ENCODE measurements at regions not wholly inside any gene's neighbourhood (a gene's known extent, or its start where the extent isn't known, plus 50 kb on each side); places are given as distances from the start of the nearest gene placed in this dataset.
"Not testable (repeated sequence)": the region's sequence is repeated elsewhere in the genome, so short reads cannot be mapped to it uniquely, and the experiment has no call there.

- H3K4me1 ChIP-seq (ENCODE audit: insufficient read depth, low read length, poor library complexity, severe bottlenecking); H3K79me2 ChIP-seq (ENCODE audit: insufficient read depth, low read length); H3K9ac ChIP-seq (ENCODE audit: low read depth, low read length, poor library complexity, severe bottlenecking): not testable (repeated sequence)
Measured at GRCh38 chr21:27858053-27858825, 891.4 kb upstream of the ADAMTS5 start.

GRCh38 chr21:27856988-27857387 is 890.1 kb upstream of the ADAMTS5 start:
- H3K9me2 ChIP-seq (replicated peaks; ENCODE audit: low read depth, low read length); H3K79me2 ChIP-seq (ENCODE audit: insufficient read depth, low read length); H4K20me1 ChIP-seq (ENCODE audit: insufficient read depth, low read length, poor library complexity, severe bottlenecking); H3F3A ChIP-seq (ENCODE audit: low read depth); H3K9ac ChIP-seq (ENCODE audit: low read depth, low read length, poor library complexity, severe bottlenecking); H3K4me3 ChIP-seq (ENCODE audit: low read length, poor library complexity, severe bottlenecking); H3K4me1 ChIP-seq (ENCODE audit: insufficient read depth, low read length, poor library complexity, severe bottlenecking); H3K36me3 ChIP-seq (ENCODE audit: insufficient read depth, low read length); H3K4me2 ChIP-seq (ENCODE audit: low read depth, low read length, poor library complexity, severe bottlenecking); H3K27me3 ChIP-seq (ENCODE audit: insufficient read depth, low read length, poor library complexity, severe bottlenecking); H3K9me3 ChIP-seq (ENCODE audit: insufficient read depth, low read depth, low read length); H2AFZ ChIP-seq (ENCODE audit: low read length): not testable (repeated sequence)

More at GRCh38 chr21:27858053-27858825, 891.4 kb upstream of the ADAMTS5 start:
- H3K36me3 ChIP-seq (ENCODE audit: insufficient read depth, low read length); H3K9me2 ChIP-seq (replicated peaks; ENCODE audit: low read depth, low read length); H3K4me2 ChIP-seq (ENCODE audit: low read depth, low read length, poor library complexity, severe bottlenecking); H3K4me3 ChIP-seq (ENCODE audit: low read length, poor library complexity, severe bottlenecking); H3K27me3 ChIP-seq (ENCODE audit: insufficient read depth, low read length, poor library complexity, severe bottlenecking); H3K9me3 ChIP-seq (ENCODE audit: insufficient read depth, low read depth, low read length); H4K20me1 ChIP-seq (ENCODE audit: insufficient read depth, low read length, poor library complexity, severe bottlenecking); H3F3A ChIP-seq (ENCODE audit: low read depth); H2AFZ ChIP-seq (ENCODE audit: low read length): not testable (repeated sequence)

- H2AFZ ChIP-seq (ENCODE audit: low read length) = no peak overlapping the region
- no peak for TF ChIP-seq CTCF (conservative IDR thresholded peaks at IDR 0.05; ENCODE audit: low read length)
- TF ChIP-seq EZH2phosphoT487 (IDR thresholded peaks at IDR 0.05; ENCODE audit: borderline replicate concordance) = no peak
- no peaks in the 10 kb centered on the region for H3K4me1 ChIP-seq (ENCODE audit: insufficient read depth, low read length, poor library complexity, severe bottlenecking)
- H4K20me1 ChIP-seq (ENCODE audit: insufficient read depth, low read length, poor library complexity, severe bottlenecking) = no peaks in the 10 kb centered on the region
- H3K36me3 ChIP-seq (ENCODE audit: insufficient read depth, low read length) = no peaks in the 10 kb centered on the region
- H3K4me2 ChIP-seq (ENCODE audit: low read depth, low read length, poor library complexity, severe bottlenecking) = no peak overlapping the region
- H3K4me3 ChIP-seq (ENCODE audit: low read length, poor library complexity, severe bottlenecking) = no peak overlapping the region
- H3K79me2 ChIP-seq (ENCODE audit: insufficient read depth, low read length) = no peaks in the 10 kb centered on the region
- H3K27me3 ChIP-seq (ENCODE audit: insufficient read depth, low read length, poor library complexity, severe bottlenecking) = no peaks in the 10 kb centered on the region
- H3K9ac ChIP-seq (ENCODE audit: low read depth, low read length, poor library complexity, severe bottlenecking) = no peak overlapping the region
- no peaks in the 10 kb centered on the region for H3K9me2 ChIP-seq (replicated peaks; ENCODE audit: low read depth, low read length)
- no peaks in the 10 kb centered on the region for H3F3A ChIP-seq (ENCODE audit: low read depth)
- no peaks in the 10 kb centered on the region for H3K9me3 ChIP-seq (ENCODE audit: insufficient read depth, low read depth, low read length)
Measured at GRCh38 chr21:27841084-27841672, 874.3 kb upstream of the ADAMTS5 start.

GRCh38 chr21:27840262-27840661 is 873.4 kb upstream of the ADAMTS5 start:
- no peaks in the 10 kb centered on the region for H3F3A ChIP-seq (ENCODE audit: low read depth)
- H3K27me3 ChIP-seq (ENCODE audit: insufficient read depth, low read length, poor library complexity, severe bottlenecking) = no peaks in the 10 kb centered on the region
- no peaks in the 10 kb centered on the region for H3K9me3 ChIP-seq (ENCODE audit: insufficient read depth, low read depth, low read length)
- no peak overlapping the region for H2AFZ ChIP-seq (ENCODE audit: low read length)
- H3K36me3 ChIP-seq (ENCODE audit: insufficient read depth, low read length) = no peaks in the 10 kb centered on the region
- no peaks in the 10 kb centered on the region for H3K79me2 ChIP-seq (ENCODE audit: insufficient read depth, low read length)
- H3K4me1 ChIP-seq (ENCODE audit: insufficient read depth, low read length, poor library complexity, severe bottlenecking) = no peaks in the 10 kb centered on the region
- H4K20me1 ChIP-seq (ENCODE audit: insufficient read depth, low read length, poor library complexity, severe bottlenecking) = no peaks in the 10 kb centered on the region
- no peak overlapping the region for H3K9ac ChIP-seq (ENCODE audit: low read depth, low read length, poor library complexity, severe bottlenecking)
- H3K4me2 ChIP-seq (ENCODE audit: low read depth, low read length, poor library complexity, severe bottlenecking) = no peak overlapping the region
- TF ChIP-seq CTCF (conservative IDR thresholded peaks at IDR 0.05; ENCODE audit: low read length) (no peak), EZH2phosphoT487 (IDR thresholded peaks at IDR 0.05; ENCODE audit: borderline replicate concordance) (no peak)
- H3K9me2 ChIP-seq (replicated peaks; ENCODE audit: low read depth, low read length) = no peaks in the 10 kb centered on the region
- no peak overlapping the region for H3K4me3 ChIP-seq (ENCODE audit: low read length, poor library complexity, severe bottlenecking)

All from Loucy (cell line).